ENCODE measurements at regions not wholly inside any gene's neighbourhood (a gene's known extent, or its start where the extent isn't known, plus 50 kb on each side); places are given as distances from the start of the nearest gene placed in this dataset.
"Not testable (repeated sequence)": the region's sequence is repeated elsewhere in the genome, so short reads cannot be mapped to it uniquely, and the experiment has no call there.

DNA sequence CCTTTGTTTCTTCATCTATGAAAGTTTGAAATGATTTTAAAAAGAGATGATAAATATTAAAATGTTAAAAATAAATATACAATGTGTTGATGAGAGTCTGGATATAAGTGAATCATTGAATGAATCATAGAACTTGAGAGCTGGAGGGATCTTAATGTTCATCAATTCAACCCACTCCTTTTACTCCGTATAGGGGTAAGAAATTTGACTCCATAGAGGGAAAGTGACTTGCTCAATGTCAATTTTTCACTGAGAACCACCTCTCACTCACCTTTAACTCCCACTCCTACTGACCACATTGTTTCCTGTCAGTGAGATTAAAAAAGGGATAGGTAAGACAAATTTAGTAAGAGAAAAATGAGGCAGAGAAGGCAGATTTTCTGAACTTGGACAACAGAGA, 557.2 kb upstream of the GRIA3 start:
- no peaks in the 10 kb centered on the region for H3K36me3 ChIP-seq (replicated peaks; ENCODE audit: low read depth, low read length)
- H3K4me2 ChIP-seq (ENCODE audit: low read length): no peak overlapping the region
- H3K9ac ChIP-seq (ENCODE audit: low read length): no peak overlapping the region
- no peak overlapping the region for H2AFZ ChIP-seq (ENCODE audit: low read depth, low read length)
- no peak overlapping the region for H3K4me3 ChIP-seq (ENCODE audit: low read length)
- H3K79me2 ChIP-seq (ENCODE audit: low read length): no peaks in the 10 kb centered on the region
- H3K27me3 ChIP-seq (ENCODE audit: low read depth, low read length): no peaks in the 10 kb centered on the region
- H3K27ac ChIP-seq (ENCODE audit: low read length): no peak overlapping the region
- TF ChIP-seq EZH2phosphoT487 (IDR thresholded peaks at IDR 0.05; ENCODE audit: low read depth): no peak
- TF ChIP-seq, protein P1, sequence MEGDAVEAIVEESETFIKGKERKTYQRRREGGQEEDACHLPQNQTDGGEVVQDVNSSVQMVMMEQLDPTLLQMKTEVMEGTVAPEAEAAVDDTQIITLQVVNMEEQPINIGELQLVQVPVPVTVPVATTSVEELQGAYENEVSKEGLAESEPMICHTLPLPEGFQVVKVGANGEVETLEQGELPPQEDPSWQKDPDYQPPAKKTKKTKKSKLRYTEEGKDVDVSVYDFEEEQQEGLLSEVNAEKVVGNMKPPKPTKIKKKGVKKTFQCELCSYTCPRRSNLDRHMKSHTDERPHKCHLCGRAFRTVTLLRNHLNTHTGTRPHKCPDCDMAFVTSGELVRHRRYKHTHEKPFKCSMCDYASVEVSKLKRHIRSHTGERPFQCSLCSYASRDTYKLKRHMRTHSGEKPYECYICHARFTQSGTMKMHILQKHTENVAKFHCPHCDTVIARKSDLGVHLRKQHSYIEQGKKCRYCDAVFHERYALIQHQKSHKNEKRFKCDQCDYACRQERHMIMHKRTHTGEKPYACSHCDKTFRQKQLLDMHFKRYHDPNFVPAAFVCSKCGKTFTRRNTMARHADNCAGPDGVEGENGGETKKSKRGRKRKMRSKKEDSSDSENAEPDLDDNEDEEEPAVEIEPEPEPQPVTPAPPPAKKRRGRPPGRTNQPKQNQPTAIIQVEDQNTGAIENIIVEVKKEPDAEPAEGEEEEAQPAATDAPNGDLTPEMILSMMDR (IDR thresholded peaks at IDR 0.05; ENCODE audit: low read depth, low read length): no peak
- H4K20me1 ChIP-seq (ENCODE audit: insufficient read depth, low read length): no peaks in the 10 kb centered on the region
- H3K9me3 ChIP-seq (ENCODE audit: insufficient read depth, low read length): no peaks in the 10 kb centered on the region
- H3K4me1 ChIP-seq (ENCODE audit: low read length): peaks cover 14% of the 10 kb centered on the region

GRCh38 chrX:122641136-122641535, 542.9 kb upstream of the GRIA3 start:
- no peaks in the 10 kb centered on the region for H4K20me1 ChIP-seq (ENCODE audit: insufficient read depth, low read length)
- no peak overlapping the region for H2AFZ ChIP-seq (ENCODE audit: low read depth, low read length)
- no peak overlapping the region for H3K4me3 ChIP-seq (ENCODE audit: low read length)
- H3K36me3 ChIP-seq (replicated peaks; ENCODE audit: low read depth, low read length): no peaks in the 10 kb centered on the region
- H3K27ac ChIP-seq (ENCODE audit: low read length): no peak overlapping the region
- H3K9me3 ChIP-seq (ENCODE audit: insufficient read depth, low read length): no peaks in the 10 kb centered on the region
- no peaks in the 10 kb centered on the region for H3K79me2 ChIP-seq (ENCODE audit: low read length)
- H3K4me2 ChIP-seq (ENCODE audit: low read length): no peak overlapping the region
- no peak for TF ChIP-seq EZH2phosphoT487 (IDR thresholded peaks at IDR 0.05; ENCODE audit: low read depth)
- TF ChIP-seq, protein P1 (IDR thresholded peaks at IDR 0.05; ENCODE audit: low read depth, low read length): no peak
- no peak overlapping the region for H3K9ac ChIP-seq (ENCODE audit: low read length)
- H3K4me1 ChIP-seq (ENCODE audit: low read length): peaks cover 8% of the 10 kb centered on the region
- H3K27me3 ChIP-seq (ENCODE audit: low read depth, low read length): no peaks in the 10 kb centered on the region

DNA sequence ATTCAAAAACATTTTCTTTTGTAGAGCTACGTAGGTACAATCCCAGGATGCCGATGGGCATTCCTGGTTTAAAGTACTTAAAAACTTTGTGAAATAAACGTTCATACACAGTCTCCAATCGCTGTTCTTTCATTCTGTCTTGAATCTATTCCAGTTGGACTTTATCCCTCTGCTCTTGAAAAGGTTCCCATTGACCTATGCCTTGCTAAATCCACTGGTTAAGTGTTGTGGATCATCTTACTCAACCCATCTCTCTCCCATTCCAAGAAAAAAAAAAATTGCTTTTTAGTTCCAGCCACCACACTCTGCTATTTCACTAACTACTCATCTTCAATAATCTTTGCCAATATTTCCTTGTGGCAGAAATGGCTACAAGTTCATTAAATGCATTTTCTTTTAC, 542.3 kb upstream of the GRIA3 start:
- H3K4me2 ChIP-seq (ENCODE audit: low read length): no peak overlapping the region
- no peak overlapping the region for H3K4me3 ChIP-seq (ENCODE audit: low read length)
- no peaks in the 10 kb centered on the region for H3K9me3 ChIP-seq (ENCODE audit: insufficient read depth, low read length)
- H3K27ac ChIP-seq (ENCODE audit: low read length): no peak overlapping the region
- no peak overlapping the region for H2AFZ ChIP-seq (ENCODE audit: low read depth, low read length)
- no peaks in the 10 kb centered on the region for H3K36me3 ChIP-seq (replicated peaks; ENCODE audit: low read depth, low read length)
- H3K9ac ChIP-seq (ENCODE audit: low read length): no peak overlapping the region
- TF ChIP-seq EZH2phosphoT487 (IDR thresholded peaks at IDR 0.05; ENCODE audit: low read depth): no peak
- TF ChIP-seq, protein P1 (IDR thresholded peaks at IDR 0.05; ENCODE audit: low read depth, low read length): no peak
- peaks cover 8% of the 10 kb centered on the region for H3K4me1 ChIP-seq (ENCODE audit: low read length)
- no peaks in the 10 kb centered on the region for H3K79me2 ChIP-seq (ENCODE audit: low read length)
- H4K20me1 ChIP-seq (ENCODE audit: insufficient read depth, low read length): no peaks in the 10 kb centered on the region
- no peaks in the 10 kb centered on the region for H3K27me3 ChIP-seq (ENCODE audit: low read depth, low read length)

GRCh38 chrX:122655256-122655655, 528.8 kb upstream of the GRIA3 start:
- not testable (repeated sequence) for H4K20me1 ChIP-seq (ENCODE audit: insufficient read depth, low read length); H3K79me2 ChIP-seq (ENCODE audit: low read length); H3K27me3 ChIP-seq (ENCODE audit: low read depth, low read length); H2AFZ ChIP-seq (ENCODE audit: low read depth, low read length); H3K36me3 ChIP-seq (replicated peaks; ENCODE audit: low read depth, low read length); H3K4me3 ChIP-seq (ENCODE audit: low read length); H3K4me2 ChIP-seq (ENCODE audit: low read length); H3K4me1 ChIP-seq (ENCODE audit: low read length); H3K27ac ChIP-seq (ENCODE audit: low read length); H3K9me3 ChIP-seq (ENCODE audit: insufficient read depth, low read length); H3K9ac ChIP-seq (ENCODE audit: low read length)

GRCh38 chrX:122666601-122667000, 517.5 kb upstream of the GRIA3 start:
- H3K36me3 ChIP-seq (replicated peaks; ENCODE audit: low read depth, low read length): no peaks in the 10 kb centered on the region
- no peaks in the 10 kb centered on the region for H4K20me1 ChIP-seq (ENCODE audit: insufficient read depth, low read length)
- no peak overlapping the region for H3K27ac ChIP-seq (ENCODE audit: low read length)
- H3K4me2 ChIP-seq (ENCODE audit: low read length): no peak overlapping the region
- no peaks in the 10 kb centered on the region for H3K4me1 ChIP-seq (ENCODE audit: low read length)
- TF ChIP-seq, protein P1 (IDR thresholded peaks at IDR 0.05; ENCODE audit: low read depth, low read length): no peak
- TF ChIP-seq EZH2phosphoT487 (IDR thresholded peaks at IDR 0.05; ENCODE audit: low read depth): no peak
- H3K9me3 ChIP-seq (ENCODE audit: insufficient read depth, low read length): no peaks in the 10 kb centered on the region
- no peaks in the 10 kb centered on the region for H3K27me3 ChIP-seq (ENCODE audit: low read depth, low read length)
- H2AFZ ChIP-seq (ENCODE audit: low read depth, low read length): no peak overlapping the region
- no peak overlapping the region for H3K9ac ChIP-seq (ENCODE audit: low read length)
- H3K79me2 ChIP-seq (ENCODE audit: low read length): no peaks in the 10 kb centered on the region
- H3K4me3 ChIP-seq (ENCODE audit: low read length): no peak overlapping the region
